K562 (cell line): ENCODE measurements at regions not wholly inside any gene's neighbourhood (a gene's known extent, or its start where the extent isn't known, plus 50 kb on each side); places are given as distances from the start of the nearest gene placed in this dataset.

ENCODE experiments used
- ATAC-seq: fragments of 200-7000 bp; cut with Tn5 transposase; 3 replicates; pipeline ENCODE4 v1.9.1; 2020; ENCODE audit warnings: moderate library complexity
- BruUV-seq: library from RNA; stranded (reverse); fragments of 400-500 nt; replicated peaks from 2 replicates; lab custom pipeline; 2021; lab: Mats Ljungman, UMichigan
- CTCF ChIA-PET: fragments of 300-600 bp; formaldehyde crosslinking; extraction: SDS; loops from one replicate; lab custom pipeline; 2021; ENCODE audit warnings: low intra/inter-chr PET ratio; lab: Yijun Ruan, JAX
- POLR2A ChIA-PET: fragments of 300-600, 350-650 bp; sonication (Branson Sonifier 250); formaldehyde crosslinking; extraction: SDS; loops from one replicate; lab custom pipeline; 2021; ENCODE audit warnings: antibody characterized with exemption, inconsistent platforms; lab: Yijun Ruan, JAX
- DNase-seq, 4 experiments: peaks; one replicate each; pipeline versions ENCODE4 v3.0.0 to v3.0.0-alpha.2; 2011 to 2018; ENCODE audit warnings: low spot score in 3 of 4, mixed read lengths in 3 of 4; ENCODE audit errors: extremely low read depth in 1 of 4
- FAIRE-seq: peaks from 2 replicates; lab custom pipeline; 2011; peaks lifted over from hg19 to GRCh38; lab: Jason Lieb, UNC
- H2AFZ ChIP-seq: 2 replicates; pipeline ENCODE4 v1.6.0; 2011; ENCODE audit warnings: low read depth, low read length, control low read depth, inconsistent platforms
- H3K27ac ChIP-seq: fragments of 200-600 bp; 3 replicates; pipeline ENCODE4 v1.8.0; 2011; ENCODE audit warnings: low read depth, mild to moderate bottlenecking, control low read depth, inconsistent platforms, low read length, moderate library complexity, mixed read lengths; ENCODE audit errors: extremely low read depth
- H3K27me3 ChIP-seq, 2 experiments: fragments of 300-600 bp in 1 of 2; 2 replicates in 1 of 2; 3 replicates in 1 of 2; pipeline versions ENCODE4 v1.6.0 to v1.8.0; 2011; ENCODE audit warnings: inconsistent platforms in 2 of 2, low read length in 2 of 2, mild to moderate bottlenecking in 1 of 2, mixed read lengths in 1 of 2, moderate library complexity in 1 of 2; ENCODE audit not compliant: control insufficient read depth in 2 of 2, insufficient read depth in 2 of 2
- H3K36me3 ChIP-seq: fragments of 300-600 bp; 3 replicates; pipeline ENCODE4 v1.8.0; 2011; ENCODE audit warnings: mild to moderate bottlenecking, low read length, inconsistent platforms; ENCODE audit not compliant: control insufficient read depth, insufficient read depth
- H3K4me1 ChIP-seq, 2 experiments: fragments of 200-600 bp in 1 of 2; replicated peaks in 1 of 2; 2 replicates in 1 of 2; 3 replicates in 1 of 2; pipeline versions ENCODE4 v1.5.1 to v1.8.0; 2011; ENCODE audit warnings: inconsistent platforms in 2 of 2, low read length in 2 of 2, mild to moderate bottlenecking in 1 of 2, mixed read lengths in 1 of 2, moderate library complexity in 1 of 2; ENCODE audit not compliant: control insufficient read depth in 2 of 2, insufficient read depth in 2 of 2
- H3K4me2 ChIP-seq: 2 replicates; pipeline ENCODE4 v1.6.1; 2011; ENCODE audit warnings: low read length, control low read depth, inconsistent platforms, mixed read lengths; ENCODE audit not compliant: insufficient read depth
- H3K4me3 ChIP-seq: fragments of 200-600 bp; sonication (generic), shearing (Covaris generic); 2 replicates; pipeline ENCODE4 v1.5.1; 2016; ENCODE audit warnings: control low read depth, inconsistent platforms
- H3K79me2 ChIP-seq: fragments of 200-600 bp; 3 replicates; pipeline ENCODE4 v1.8.0; 2011; ENCODE audit warnings: low read length, inconsistent platforms; ENCODE audit not compliant: control insufficient read depth, insufficient read depth
- H3K9ac ChIP-seq, 2 experiments: 2 replicates each; pipeline versions ENCODE4 v1.6.0 to v1.6.1; 2011; ENCODE audit warnings: low read depth in 2 of 2, low read length in 2 of 2, control low read depth in 1 of 2, inconsistent platforms in 1 of 2, mild to moderate bottlenecking in 1 of 2, mixed read lengths in 1 of 2; ENCODE audit not compliant: insufficient read depth in 1 of 2
- H3K9me1 ChIP-seq: one replicate; pipeline ENCODE4 v1.6.0; 2011; ENCODE audit warnings: inconsistent platforms, mild to moderate bottlenecking, low read length, moderate library complexity; ENCODE audit not compliant: control insufficient read depth, insufficient read depth
- H3K9me3 ChIP-seq: replicated peaks from 2 replicates; pipeline ENCODE4 v1.5.1; 2011; ENCODE audit warnings: low read depth, low read length, inconsistent platforms; ENCODE audit not compliant: control insufficient read depth, insufficient read depth
- H4K20me1 ChIP-seq: replicated peaks from 2 replicates; pipeline ENCODE4 v1.6.1; 2011; ENCODE audit warnings: low read length, inconsistent platforms, mixed read lengths; ENCODE audit not compliant: control insufficient read depth, insufficient read depth
- ASH1L ChIP-seq: fragments of 450-650 bp; IDR thresholded peaks from 2 replicates; pipeline ENCODE4 v1.6.1; 2018; ENCODE audit warnings: borderline replicate concordance, mild to moderate bottlenecking, low read depth; ENCODE audit not compliant: partially characterized antibody
- CC2D1A ChIP-seq: fragments of 450-650 bp; IDR thresholded peaks from 2 replicates; pipeline ENCODE4 v1.6.1; 2017; ENCODE audit warnings: mild to moderate bottlenecking
- DPF2 ChIP-seq: fragments of 450-650 bp; IDR thresholded peaks from 2 replicates; pipeline ENCODE4 v1.6.1; 2016
- FOXA1 ChIP-seq: fragments of 450-650 bp; IDR thresholded peaks from 2 replicates; pipeline ENCODE4 v1.6.1; 2016; ENCODE audit warnings: mild to moderate bottlenecking, borderline replicate concordance
- MCM3 ChIP-seq: fragments of 450-650 bp; IDR thresholded peaks from 2 replicates; pipeline ENCODE4 v1.6.1; 2016
- MEIS2 ChIP-seq: fragments of 450-650 bp; IDR thresholded peaks from 2 replicates; pipeline ENCODE4 v1.6.1; 2014; ENCODE audit warnings: mild to moderate bottlenecking; ENCODE audit not compliant: partially characterized antibody
- OTX1 ChIP-seq: fragments of 450-650 bp; formaldehyde crosslinking; IDR thresholded peaks from 2 replicates; pipeline ENCODE4 v1.4.0; 2022; ENCODE audit warnings: mild to moderate bottlenecking
- SMARCE1 ChIP-seq: fragments of 450-650 bp; IDR thresholded peaks from 2 replicates; pipeline ENCODE4 v1.7.1; 2016; ENCODE audit warnings: mild to moderate bottlenecking
- U2AF2 ChIP-seq: fragments of 200-400 bp; formaldehyde crosslinking; optimal IDR thresholded peaks from 2 replicates; pipeline ENCODE3; 2017; ENCODE audit warnings: low read depth, mild to moderate bottlenecking, low read length
- ZC3H4 ChIP-seq: sonication (generic); formaldehyde crosslinking; IDR thresholded peaks from 2 replicates; pipeline ENCODE4 v1.9.0; 2021; ENCODE audit warnings: missing genetic modification reagents, borderline replicate concordance
- ZNF354B ChIP-seq: fragments of 250-450 bp; sonication (Bioruptor Pico); IDR thresholded peaks from 2 replicates; pipeline ENCODE4 v1.4.0; 2020
- ZNF695 ChIP-seq: fragments of 450-650 bp; formaldehyde crosslinking; IDR thresholded peaks from 2 replicates; pipeline ENCODE4 v1.4.0; 2020; ENCODE audit warnings: mild to moderate bottlenecking, moderate library complexity
- WGBS: fragments of 100-300 bp; shearing (Covaris generic); methylation state at CpG from one replicate; pipeline ENCODE4 v1.1.6; 2016; ENCODE audit warnings: low coverage, mixed read lengths; ENCODE audit not compliant: insufficient coverage; ENCODE audit errors: missing lambda C conversion rate; 5-methylcytosine and 5-hydroxymethylcytosine counted together
- in situ Hi-C: fragments of 300-500 bp; cut with MboI; formaldehyde crosslinking; loops from 4 replicates; pipeline ENCODE4 v1.15.0; 2018; ENCODE audit warnings: inconsistent platforms, mixed read lengths
- intact Hi-C: fragments of 100-400 bp; cut with micrococcal nuclease; formaldehyde crosslinking; loops from 2 replicates; pipeline ENCODE4 v1.14.2; 2022
- TF ChIP-seq, protein P1 (sequence below): fragments of 250-450 bp; sonication (Bioruptor Pico); IDR thresholded peaks from 2 replicates; pipeline ENCODE4 v1.8.0; 2021; ENCODE audit warnings: mild to moderate bottlenecking, moderate library complexity
- TF ChIP-seq, protein P2 (sequence below): fragments of 450-650 bp; formaldehyde crosslinking; IDR thresholded peaks from 2 replicates; pipeline ENCODE4 v1.4.0; 2020; ENCODE audit warnings: mild to moderate bottlenecking, moderate library complexity
- TF ChIP-seq, protein P3 (sequence below): IDR thresholded peaks from 2 replicates; pipeline ENCODE4 v1.6.1; 2011; ENCODE audit warnings: borderline replicate concordance, low read depth, mild to moderate bottlenecking, moderate library complexity, low read length; ENCODE audit not compliant: insufficient read depth, poor library complexity, severe bottlenecking
- TF ChIP-seq, protein P4 (sequence below): fragments of 250-450 bp; sonication (Bioruptor Pico); IDR thresholded peaks from 2 replicates; pipeline ENCODE4 v1.4.0; 2020; ENCODE audit warnings: mild to moderate bottlenecking, moderate library complexity, borderline replicate concordance

DNA sequence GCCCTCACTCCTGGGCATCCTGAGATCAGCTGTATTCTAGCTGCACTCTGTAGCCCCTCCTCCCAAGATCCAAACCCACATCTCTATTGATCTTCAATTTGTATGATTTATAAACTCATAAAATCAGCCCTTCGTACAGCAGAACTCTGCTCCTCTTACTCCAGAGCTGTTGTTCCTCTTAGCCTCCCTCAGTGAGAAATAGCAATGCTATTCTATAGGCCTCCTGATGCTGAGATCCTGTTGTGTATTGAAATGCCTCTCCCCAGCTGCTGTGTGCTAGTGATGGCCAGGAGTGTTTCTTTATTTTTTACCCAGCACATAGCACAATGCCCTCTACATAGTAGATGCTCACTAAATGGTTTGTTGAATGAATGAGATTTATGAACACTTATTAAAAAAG, 320.5 kb upstream of the ADCY2 start:
- H4K20me1 ChIP-seq, result no peaks in the 10 kb centered on the region
- ATAC-seq (no peak), FAIRE-seq (no peak), DNase-seq (no peak)
- no peaks in the 10 kb centered on the region for H3K36me3 ChIP-seq
- no peaks in the 10 kb centered on the region for H3K4me1 ChIP-seq
- H3K9ac ChIP-seq, result no peak overlapping the region
- TF ChIP-seq MCM3 (no peak), MEIS2 (no peak), ZNF354B (CRISPR knock-in tag) (no peak), ZNF695 (CRISPR knock-in tag) (no peak), FOXA1 (no peak), DPF2 (no peak), CC2D1A (no peak), ZC3H4 (no peak), ASH1L (no peak), U2AF2 (no peak), OTX1 (CRISPR knock-in tag) (no peak), SMARCE1 (no peak)
- TF ChIP-seq, protein P1, sequence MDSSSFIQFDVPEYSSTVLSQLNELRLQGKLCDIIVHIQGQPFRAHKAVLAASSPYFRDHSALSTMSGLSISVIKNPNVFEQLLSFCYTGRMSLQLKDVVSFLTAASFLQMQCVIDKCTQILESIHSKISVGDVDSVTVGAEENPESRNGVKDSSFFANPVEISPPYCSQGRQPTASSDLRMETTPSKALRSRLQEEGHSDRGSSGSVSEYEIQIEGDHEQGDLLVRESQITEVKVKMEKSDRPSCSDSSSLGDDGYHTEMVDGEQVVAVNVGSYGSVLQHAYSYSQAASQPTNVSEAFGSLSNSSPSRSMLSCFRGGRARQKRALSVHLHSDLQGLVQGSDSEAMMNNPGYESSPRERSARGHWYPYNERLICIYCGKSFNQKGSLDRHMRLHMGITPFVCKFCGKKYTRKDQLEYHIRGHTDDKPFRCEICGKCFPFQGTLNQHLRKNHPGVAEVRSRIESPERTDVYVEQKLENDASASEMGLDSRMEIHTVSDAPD (CRISPR knock-in tag), result no peak
- TF ChIP-seq, protein P2, sequence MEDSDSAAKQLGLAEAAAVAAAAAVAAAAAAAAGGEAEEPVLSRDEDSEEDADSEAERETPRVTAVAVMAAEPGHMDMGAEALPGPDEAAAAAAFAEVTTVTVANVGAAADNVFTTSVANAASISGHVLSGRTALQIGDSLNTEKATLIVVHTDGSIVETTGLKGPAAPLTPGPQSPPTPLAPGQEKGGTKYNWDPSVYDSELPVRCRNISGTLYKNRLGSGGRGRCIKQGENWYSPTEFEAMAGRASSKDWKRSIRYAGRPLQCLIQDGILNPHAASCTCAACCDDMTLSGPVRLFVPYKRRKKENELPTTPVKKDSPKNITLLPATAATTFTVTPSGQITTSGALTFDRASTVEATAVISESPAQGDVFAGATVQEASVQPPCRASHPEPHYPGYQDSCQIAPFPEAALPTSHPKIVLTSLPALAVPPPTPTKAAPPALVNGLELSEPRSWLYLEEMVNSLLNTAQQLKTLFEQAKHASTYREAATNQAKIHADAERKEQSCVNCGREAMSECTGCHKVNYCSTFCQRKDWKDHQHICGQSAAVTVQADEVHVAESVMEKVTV (CRISPR knock-in tag), result no peak
- TF ChIP-seq, protein P3, sequence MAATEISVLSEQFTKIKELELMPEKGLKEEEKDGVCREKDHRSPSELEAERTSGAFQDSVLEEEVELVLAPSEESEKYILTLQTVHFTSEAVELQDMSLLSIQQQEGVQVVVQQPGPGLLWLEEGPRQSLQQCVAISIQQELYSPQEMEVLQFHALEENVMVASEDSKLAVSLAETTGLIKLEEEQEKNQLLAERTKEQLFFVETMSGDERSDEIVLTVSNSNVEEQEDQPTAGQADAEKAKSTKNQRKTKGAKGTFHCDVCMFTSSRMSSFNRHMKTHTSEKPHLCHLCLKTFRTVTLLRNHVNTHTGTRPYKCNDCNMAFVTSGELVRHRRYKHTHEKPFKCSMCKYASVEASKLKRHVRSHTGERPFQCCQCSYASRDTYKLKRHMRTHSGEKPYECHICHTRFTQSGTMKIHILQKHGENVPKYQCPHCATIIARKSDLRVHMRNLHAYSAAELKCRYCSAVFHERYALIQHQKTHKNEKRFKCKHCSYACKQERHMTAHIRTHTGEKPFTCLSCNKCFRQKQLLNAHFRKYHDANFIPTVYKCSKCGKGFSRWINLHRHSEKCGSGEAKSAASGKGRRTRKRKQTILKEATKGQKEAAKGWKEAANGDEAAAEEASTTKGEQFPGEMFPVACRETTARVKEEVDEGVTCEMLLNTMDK, result no peak
- TF ChIP-seq, protein P4, sequence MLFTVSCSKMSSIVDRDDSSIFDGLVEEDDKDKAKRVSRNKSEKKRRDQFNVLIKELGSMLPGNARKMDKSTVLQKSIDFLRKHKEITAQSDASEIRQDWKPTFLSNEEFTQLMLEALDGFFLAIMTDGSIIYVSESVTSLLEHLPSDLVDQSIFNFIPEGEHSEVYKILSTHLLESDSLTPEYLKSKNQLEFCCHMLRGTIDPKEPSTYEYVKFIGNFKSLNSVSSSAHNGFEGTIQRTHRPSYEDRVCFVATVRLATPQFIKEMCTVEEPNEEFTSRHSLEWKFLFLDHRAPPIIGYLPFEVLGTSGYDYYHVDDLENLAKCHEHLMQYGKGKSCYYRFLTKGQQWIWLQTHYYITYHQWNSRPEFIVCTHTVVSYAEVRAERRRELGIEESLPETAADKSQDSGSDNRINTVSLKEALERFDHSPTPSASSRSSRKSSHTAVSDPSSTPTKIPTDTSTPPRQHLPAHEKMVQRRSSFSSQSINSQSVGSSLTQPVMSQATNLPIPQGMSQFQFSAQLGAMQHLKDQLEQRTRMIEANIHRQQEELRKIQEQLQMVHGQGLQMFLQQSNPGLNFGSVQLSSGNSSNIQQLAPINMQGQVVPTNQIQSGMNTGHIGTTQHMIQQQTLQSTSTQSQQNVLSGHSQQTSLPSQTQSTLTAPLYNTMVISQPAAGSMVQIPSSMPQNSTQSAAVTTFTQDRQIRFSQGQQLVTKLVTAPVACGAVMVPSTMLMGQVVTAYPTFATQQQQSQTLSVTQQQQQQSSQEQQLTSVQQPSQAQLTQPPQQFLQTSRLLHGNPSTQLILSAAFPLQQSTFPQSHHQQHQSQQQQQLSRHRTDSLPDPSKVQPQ (CRISPR knock-in tag), result no peak
- in situ Hi-C loops (no loop called here), intact Hi-C loops (no loop called here)
- ChIA-PET POLR2A (interaction anchor here (1.0 kb wide), 1 partner anchor 10 kb away, joined by 3 read pairs; no protein-coding TSS in a partner anchor), CTCF (no interaction called here)
- no peaks in the 10 kb centered on the region for H3K9me1 ChIP-seq
- no peaks in the 10 kb centered on the region for H3K79me2 ChIP-seq
- no peaks in the 10 kb centered on the region for H3K27me3 ChIP-seq
- H2AFZ ChIP-seq, result no peak overlapping the region
- BruUV-seq, result no TSS peak
- WGBS, result 0% methylated on average over 1 of the region's 1 CpG
- H3K27ac ChIP-seq, result no peak overlapping the region
- no peaks in the 10 kb centered on the region for H3K9me3 ChIP-seq
- H3K4me2 ChIP-seq, result no peak overlapping the region
- no peak overlapping the region for H3K4me3 ChIP-seq
